HL-60 (cell line): ENCODE measurements at regions not wholly inside any gene's neighbourhood (a gene's known extent, or its start where the extent isn't known, plus 50 kb on each side); places are given as distances from the start of the nearest gene placed in this dataset.

ENCODE experiments used
- CTCF ChIP-seq: IDR thresholded peaks from one replicate; pipeline ENCODE4 v1.5.1; 2011; ENCODE audit warnings: low read length, control low read depth, inconsistent platforms; ENCODE audit not compliant: insufficient read depth
- POLR2AphosphoS5 ChIP-seq: IDR thresholded peaks from 2 replicates; pipeline ENCODE4 v1.6.1; 2012; ENCODE audit warnings: low read depth

DNA sequence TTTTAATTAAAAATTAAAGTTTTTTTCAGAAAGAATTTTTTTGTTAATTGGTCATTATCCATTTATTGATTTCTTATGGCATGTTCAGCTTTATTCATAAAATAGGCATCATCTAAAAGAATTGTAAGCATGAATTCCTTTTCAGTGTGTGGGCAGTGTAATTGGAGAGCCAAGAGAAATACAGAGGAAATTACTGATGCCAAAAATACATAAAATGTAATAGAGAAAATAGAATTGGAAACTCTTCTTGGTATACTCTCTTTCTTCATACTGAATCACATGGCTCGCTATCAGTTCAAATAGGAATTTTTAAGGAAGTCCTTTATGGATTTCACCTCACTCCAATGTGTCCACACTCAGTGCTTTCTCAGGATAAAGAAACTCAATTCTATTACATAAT lies 663.6 kb upstream of the NRXN1 start:
- TF ChIP-seq CTCF (no peak), POLR2AphosphoS5 (no peak)
